Brain microvascular endothelial cell (primary cell): ENCODE measurements at regions not wholly inside any gene's neighbourhood (a gene's known extent, or its start where the extent isn't known, plus 50 kb on each side); places are given as distances from the start of the nearest gene placed in this dataset.

Source experiments
- DNase-seq: peaks from one replicate; pipeline ENCODE4 v3.0.0-alpha.2; 2020
- H3K27ac ChIP-seq: fragments of 250-450 bp; sonication (Bioruptor Pico); 2 replicates; pipeline ENCODE4 v1.5.1; 2020; ENCODE audit warnings: mild to moderate bottlenecking, moderate library complexity
- H3K27me3 ChIP-seq: fragments of 250-450 bp; sonication (Bioruptor Pico); replicated peaks from 2 replicates; pipeline ENCODE4 v1.5.1; 2020; ENCODE audit warnings: mild to moderate bottlenecking
- H3K36me3 ChIP-seq: fragments of 250-450 bp; sonication (Bioruptor Pico); replicated peaks from 2 replicates; pipeline ENCODE4 v1.5.1; 2020; ENCODE audit warnings: mild to moderate bottlenecking
- H3K4me3 ChIP-seq: 2 replicates; pipeline ENCODE4 v1.5.1; 2011; ENCODE audit warnings: low read depth, mild to moderate bottlenecking, control low read depth, low read length, moderate library complexity
- in situ Hi-C: cut with HindIII; loops from 2 replicates; pipeline ENCODE4 v1.10.0; 2017; ENCODE audit warnings: low sequenced_read_pairs, low pct_ligation_motif_present
- TF ChIP-seq, protein P1 (sequence below): IDR thresholded peaks from 2 replicates; pipeline ENCODE4 v1.5.1; 2011; ENCODE audit warnings: low read depth, mild to moderate bottlenecking, moderate library complexity, low read length, control low read depth, inconsistent platforms; ENCODE audit errors: missing control alignments

DNA sequence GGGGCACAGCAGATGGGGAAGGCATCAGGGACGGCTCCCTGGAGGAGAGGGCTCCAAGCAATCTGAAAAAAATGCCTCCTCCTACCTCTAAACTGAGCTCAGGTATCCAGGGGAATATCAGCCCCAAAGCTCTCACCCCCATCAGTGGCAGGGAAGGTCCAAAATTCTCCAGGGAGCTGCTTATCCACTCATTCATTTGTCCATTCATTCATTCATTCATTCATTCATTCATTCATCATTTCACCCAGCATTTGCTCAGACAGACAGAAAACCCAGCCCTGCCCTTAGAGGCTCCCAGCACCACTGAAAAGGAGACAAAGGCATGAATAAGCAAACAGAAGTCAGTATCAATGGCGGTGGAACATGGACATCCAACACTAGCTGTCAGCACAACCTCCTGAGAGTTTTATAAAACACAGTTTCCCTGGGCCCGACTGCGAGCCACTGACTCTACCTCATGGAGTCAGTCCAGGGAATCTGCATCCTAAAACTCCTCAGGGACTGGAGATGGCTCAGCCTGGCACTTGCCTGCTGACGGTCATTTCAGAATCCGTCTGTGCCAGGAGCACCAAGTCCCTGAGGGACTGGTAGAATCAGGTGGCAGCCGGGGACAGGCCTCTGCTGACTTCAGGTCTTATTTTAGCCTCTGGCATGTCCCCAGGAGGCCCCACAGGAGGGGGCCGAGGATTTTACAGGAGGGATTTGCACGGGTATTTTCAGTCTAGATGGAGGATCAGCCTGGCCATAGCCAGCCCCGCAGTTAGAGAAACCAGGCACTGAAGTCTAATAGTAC, 164.6 kb downstream of the MN1 start:
- in situ Hi-C loops = no loop called here
- no peak overlapping the region for H3K27ac ChIP-seq
- H3K27me3 ChIP-seq = peaks cover 3% of the 10 kb centered on the region

DNA sequence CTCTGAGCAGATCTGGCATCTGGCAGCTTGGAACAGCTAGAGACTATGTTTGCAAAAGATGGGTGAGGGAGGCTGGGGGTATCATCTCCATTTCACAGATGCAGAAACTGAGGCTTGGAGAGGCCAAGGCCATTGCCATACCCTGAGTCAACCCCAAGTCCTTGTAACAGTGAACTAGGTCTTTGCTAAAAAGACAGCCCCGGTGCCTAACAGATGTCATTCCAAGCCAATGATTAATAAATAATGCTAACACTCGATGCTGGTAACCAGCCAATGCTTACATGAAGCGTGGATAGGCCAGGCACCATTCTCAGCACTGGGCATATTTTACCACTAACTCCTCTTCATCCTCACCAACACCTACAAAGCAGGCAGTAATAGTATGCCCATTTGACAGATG, 164.0 kb downstream of the MN1 start:
- no peak overlapping the region for H3K27ac ChIP-seq
- no peaks in the 10 kb centered on the region for H3K36me3 ChIP-seq
- H3K4me3 ChIP-seq = no peak overlapping the region
- DNase-seq = peak; percentile 67
- TF ChIP-seq, protein P1, sequence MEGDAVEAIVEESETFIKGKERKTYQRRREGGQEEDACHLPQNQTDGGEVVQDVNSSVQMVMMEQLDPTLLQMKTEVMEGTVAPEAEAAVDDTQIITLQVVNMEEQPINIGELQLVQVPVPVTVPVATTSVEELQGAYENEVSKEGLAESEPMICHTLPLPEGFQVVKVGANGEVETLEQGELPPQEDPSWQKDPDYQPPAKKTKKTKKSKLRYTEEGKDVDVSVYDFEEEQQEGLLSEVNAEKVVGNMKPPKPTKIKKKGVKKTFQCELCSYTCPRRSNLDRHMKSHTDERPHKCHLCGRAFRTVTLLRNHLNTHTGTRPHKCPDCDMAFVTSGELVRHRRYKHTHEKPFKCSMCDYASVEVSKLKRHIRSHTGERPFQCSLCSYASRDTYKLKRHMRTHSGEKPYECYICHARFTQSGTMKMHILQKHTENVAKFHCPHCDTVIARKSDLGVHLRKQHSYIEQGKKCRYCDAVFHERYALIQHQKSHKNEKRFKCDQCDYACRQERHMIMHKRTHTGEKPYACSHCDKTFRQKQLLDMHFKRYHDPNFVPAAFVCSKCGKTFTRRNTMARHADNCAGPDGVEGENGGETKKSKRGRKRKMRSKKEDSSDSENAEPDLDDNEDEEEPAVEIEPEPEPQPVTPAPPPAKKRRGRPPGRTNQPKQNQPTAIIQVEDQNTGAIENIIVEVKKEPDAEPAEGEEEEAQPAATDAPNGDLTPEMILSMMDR = no peak
- in situ Hi-C loops = no loop called here
- peaks cover 3% of the 10 kb centered on the region for H3K27me3 ChIP-seq

More for the DNA sequence above, 164.6 kb downstream of the MN1 start:
- no peak overlapping the region for H3K4me3 ChIP-seq
- DNase-seq = no peak
- H3K36me3 ChIP-seq = no peaks in the 10 kb centered on the region
- TF ChIP-seq, protein P1 = no peak

DNA sequence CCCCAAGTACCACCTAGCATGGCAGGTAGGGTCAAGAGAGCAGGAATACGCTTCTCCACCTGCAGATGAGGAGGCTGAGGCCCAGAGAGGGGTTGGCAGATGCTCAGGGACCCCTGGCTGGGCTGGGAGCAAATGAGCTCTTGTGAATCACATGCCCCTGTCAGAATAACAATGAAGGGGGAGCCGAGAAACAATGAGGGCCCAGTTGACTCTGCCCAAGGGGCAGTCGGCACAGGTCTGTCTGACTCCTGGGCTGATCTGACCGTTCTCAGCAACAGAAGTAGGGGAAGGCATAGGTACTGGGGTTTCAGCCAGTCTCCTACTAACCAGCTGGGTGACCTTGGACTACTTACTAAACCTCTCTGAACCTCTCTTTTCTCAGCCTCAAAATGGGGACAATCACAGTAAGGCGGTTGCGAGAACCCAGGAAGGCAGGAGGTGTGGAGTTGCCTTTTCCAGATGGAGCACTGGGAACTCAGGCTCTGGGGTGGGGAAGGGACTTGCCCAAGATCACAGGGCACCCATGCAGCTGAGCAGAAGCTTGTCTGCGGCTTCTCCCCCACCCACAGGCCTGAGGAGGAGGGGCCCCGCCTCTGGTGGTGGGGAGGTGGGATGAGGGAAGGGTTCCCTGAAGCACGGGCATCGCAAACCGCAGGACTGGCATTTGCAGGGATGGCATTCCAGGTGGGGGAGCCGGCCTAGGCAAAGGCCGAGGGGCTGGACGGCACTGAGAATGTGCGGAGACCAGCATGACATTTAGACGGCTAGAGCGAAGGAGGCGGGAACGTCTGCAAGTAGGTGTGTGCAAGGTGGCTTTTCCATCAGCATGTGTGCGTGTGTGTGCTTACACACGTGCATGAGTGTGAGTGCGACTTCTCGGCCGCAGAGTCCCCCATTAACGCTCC, 163.0 kb downstream of the MN1 start:
- Histone ChIP-seq H3K36me3 (no peaks in the 10 kb centered on the region), H3K27me3 (peaks cover 3% of the 10 kb centered on the region), H3K4me3 (no peak overlapping the region), H3K27ac (no peak overlapping the region)
- in situ Hi-C loops = no loop called here
- TF ChIP-seq, protein P1 = no peak
- no peak for DNase-seq

DNA sequence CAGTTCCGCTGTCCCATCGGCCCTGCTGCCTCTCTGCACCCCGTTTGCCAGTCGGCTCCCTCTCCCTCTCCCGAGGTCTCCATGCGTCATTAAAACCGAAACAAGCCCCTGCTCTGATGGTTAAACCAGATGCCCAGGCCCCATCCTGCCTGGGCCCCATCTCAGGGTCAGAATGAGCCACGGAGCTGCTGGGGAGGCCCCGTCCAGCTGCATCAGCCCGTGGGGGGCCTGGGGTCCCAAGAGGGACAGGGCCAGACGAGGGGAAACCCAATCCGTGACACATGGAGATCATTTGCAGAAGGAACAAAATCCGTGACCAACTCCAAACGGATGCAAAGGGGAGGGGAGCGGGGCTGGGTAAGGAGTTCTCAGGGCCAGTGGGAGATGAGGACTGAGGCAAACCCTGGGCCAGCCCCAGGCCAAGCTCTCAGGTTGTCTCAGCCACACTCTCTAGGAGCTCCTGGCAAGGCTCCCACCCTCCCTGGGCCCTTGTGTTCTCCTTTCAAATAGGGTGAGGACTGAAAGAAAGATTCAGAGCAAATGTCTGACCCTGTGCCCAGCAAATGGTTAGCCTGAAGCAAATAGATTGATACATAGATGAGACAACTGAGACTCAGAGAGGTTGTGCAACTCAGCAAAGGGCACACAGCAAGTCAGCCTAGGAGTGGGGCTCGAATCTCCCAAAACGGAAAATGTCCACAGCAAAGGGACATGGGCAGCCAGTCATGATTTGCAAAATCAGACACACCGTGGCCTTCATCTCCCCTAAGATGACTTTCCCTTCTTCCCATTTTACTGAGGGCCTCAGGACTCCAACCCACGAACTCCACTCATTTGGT, 162.1 kb downstream of the MN1 start:
- no peak for DNase-seq
- Histone ChIP-seq H3K36me3 (no peaks in the 10 kb centered on the region), H3K27ac (no peak overlapping the region), H3K27me3 (peaks cover 3% of the 10 kb centered on the region), H3K4me3 (no peak overlapping the region)
- TF ChIP-seq, protein P1 = no peak
- in situ Hi-C loops = no loop called here

DNA sequence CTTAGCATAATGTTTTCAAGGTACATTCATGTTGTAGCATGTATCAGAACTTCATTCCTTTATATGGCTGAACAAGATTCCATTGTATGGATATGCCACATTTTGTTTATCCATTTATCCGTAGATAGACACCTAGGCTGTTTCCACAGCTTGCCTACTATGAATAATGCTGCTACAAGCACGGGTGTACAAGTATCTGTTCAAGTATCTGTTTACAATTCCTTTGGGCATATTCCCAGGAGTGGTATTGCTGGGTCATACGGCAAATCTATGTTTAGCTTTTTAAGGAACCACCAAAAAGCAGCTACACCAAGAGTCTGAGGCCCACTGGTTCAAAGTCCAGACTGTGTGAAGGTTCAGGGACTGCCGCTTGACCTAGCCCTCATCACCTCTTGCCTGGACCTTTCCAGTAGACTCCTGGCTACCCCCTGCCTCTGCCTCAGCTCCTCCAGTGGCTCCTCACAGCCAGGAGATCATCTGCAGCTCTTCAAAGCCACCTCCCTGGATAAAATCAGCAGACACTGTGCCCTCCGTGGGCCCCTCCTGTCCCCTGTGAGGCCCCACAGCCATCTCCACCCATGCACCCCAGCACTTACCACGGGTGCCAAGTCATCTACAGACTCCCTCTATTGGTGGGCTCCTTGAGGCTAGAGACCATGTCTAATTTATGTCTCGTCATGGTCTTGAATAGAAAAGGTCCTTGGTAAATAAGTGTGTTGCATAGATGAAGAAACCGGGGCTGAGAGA, 160.3 kb downstream of the MN1 start:
- Histone ChIP-seq H3K4me3 (no peak overlapping the region), H3K27ac (no peak overlapping the region), H3K27me3 (peaks cover 3% of the 10 kb centered on the region), H3K36me3 (no peaks in the 10 kb centered on the region)
- in situ Hi-C loops = no loop called here
- no peak for DNase-seq
- TF ChIP-seq, protein P1 = peak; percentile 7
